ENCODE measurements at regions not wholly inside any gene's neighbourhood (a gene's known extent, or its start where the extent isn't known, plus 50 kb on each side); places are given as distances from the start of the nearest gene placed in this dataset.

GRCh38 chr11:97638641-97639224, 1248.9 kb downstream of the JRKL start:
- DNase-seq, result no peak
- TF ChIP-seq, protein P1, sequence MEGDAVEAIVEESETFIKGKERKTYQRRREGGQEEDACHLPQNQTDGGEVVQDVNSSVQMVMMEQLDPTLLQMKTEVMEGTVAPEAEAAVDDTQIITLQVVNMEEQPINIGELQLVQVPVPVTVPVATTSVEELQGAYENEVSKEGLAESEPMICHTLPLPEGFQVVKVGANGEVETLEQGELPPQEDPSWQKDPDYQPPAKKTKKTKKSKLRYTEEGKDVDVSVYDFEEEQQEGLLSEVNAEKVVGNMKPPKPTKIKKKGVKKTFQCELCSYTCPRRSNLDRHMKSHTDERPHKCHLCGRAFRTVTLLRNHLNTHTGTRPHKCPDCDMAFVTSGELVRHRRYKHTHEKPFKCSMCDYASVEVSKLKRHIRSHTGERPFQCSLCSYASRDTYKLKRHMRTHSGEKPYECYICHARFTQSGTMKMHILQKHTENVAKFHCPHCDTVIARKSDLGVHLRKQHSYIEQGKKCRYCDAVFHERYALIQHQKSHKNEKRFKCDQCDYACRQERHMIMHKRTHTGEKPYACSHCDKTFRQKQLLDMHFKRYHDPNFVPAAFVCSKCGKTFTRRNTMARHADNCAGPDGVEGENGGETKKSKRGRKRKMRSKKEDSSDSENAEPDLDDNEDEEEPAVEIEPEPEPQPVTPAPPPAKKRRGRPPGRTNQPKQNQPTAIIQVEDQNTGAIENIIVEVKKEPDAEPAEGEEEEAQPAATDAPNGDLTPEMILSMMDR (IDR thresholded peaks at IDR 0.05; ENCODE audit: low read depth, low read length), result no peak
- Histone ChIP-seq H3K36me3 (no peaks in the 10 kb centered on the region), H3K4me3 (ENCODE audit: low read depth, low read length) (no peak overlapping the region), H3K9me3 (no peaks in the 10 kb centered on the region), H3K27me3 (no peaks in the 10 kb centered on the region), H3K4me1 (no peaks in the 10 kb centered on the region)

- DNase-seq, result no peak
- no peaks in the 10 kb centered on the region for H3K4me1 ChIP-seq
- H3K4me3 ChIP-seq (ENCODE audit: low read depth, low read length), result no peak overlapping the region
- H3K27me3 ChIP-seq, result no peaks in the 10 kb centered on the region
- H3K9me3 ChIP-seq, result no peaks in the 10 kb centered on the region
- H3K36me3 ChIP-seq, result no peaks in the 10 kb centered on the region
- TF ChIP-seq, protein P1 (IDR thresholded peaks at IDR 0.05; ENCODE audit: low read depth, low read length), result no peak
These were observed 1252.2 kb downstream of the JRKL start for GRCh38 chr11:97641988-97642387.

DNA sequence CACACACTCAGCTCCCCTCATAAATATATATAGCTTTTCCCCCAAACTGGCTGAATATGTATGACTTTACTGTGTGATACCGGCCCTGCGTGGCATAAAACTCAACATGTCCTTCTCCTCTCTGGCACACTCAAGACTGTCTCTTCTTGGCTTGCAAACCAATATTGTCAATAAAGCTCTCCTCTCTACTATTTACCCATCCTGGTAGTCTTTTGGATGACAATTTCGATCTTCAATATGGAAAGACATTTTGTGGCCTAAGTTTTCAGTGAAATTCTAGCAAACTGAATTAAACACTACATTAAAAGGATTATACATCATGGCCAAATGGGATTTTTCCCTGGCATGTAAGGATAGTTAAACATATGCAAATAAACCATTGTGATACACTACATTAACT, 1255.9 kb downstream of the JRKL start:
- no peaks in the 10 kb centered on the region for H3K36me3 ChIP-seq
- no peaks in the 10 kb centered on the region for H3K4me1 ChIP-seq
- TF ChIP-seq, protein P1 (IDR thresholded peaks at IDR 0.05; ENCODE audit: low read depth, low read length), result no peak
- DNase-seq, result no peak
- no peaks in the 10 kb centered on the region for H3K27me3 ChIP-seq
- no peak overlapping the region for H3K4me3 ChIP-seq (ENCODE audit: low read depth, low read length)
- H3K9me3 ChIP-seq, result no peaks in the 10 kb centered on the region

DNA sequence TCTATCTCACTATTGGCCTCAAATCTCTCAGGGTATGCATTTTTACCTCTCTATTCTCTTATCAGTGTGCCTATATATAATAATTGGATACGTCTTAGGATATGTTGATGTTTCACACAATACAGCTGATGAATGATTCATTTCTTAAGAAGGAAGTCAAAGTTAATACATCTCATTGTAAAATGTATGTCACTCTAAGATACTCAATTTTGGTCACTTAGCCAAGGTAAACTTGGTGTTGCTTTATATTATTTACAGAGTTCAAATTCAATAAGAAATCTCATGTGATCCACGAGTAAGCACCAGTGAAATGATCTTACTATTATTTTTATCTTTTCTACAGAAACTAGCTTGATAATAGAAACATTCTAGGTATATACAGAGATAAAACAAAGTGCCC, 1266.5 kb downstream of the JRKL start:
- Histone ChIP-seq H3K9me3 (no peaks in the 10 kb centered on the region), H3K4me1 (no peaks in the 10 kb centered on the region), H3K36me3 (no peaks in the 10 kb centered on the region), H3K4me3 (ENCODE audit: low read depth, low read length) (no peak overlapping the region), H3K27me3 (no peaks in the 10 kb centered on the region)
- TF ChIP-seq, protein P1 (IDR thresholded peaks at IDR 0.05; ENCODE audit: low read depth, low read length), result no peak
- DNase-seq, result no peak

DNA sequence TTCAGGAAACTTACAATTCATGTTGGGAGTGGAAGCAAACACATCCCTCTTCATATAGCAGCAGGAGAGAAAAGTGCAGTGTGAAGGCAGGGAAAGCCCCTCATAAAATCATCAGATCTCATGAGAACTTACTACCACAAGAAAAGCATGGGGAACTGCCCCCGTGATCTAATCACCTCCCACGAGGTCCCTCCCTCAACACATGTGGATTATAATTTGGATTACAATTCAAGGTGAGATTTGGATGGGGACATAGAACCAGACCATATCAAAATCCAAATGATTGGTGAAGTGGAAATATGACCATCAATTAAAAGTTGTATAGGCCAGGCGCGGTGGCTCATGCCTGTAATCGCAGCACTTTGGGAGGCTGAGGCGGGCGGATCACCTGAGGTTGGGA, 1268.0 kb downstream of the JRKL start:
- Histone ChIP-seq H3K9me3 (no peaks in the 10 kb centered on the region), H3K4me3 (ENCODE audit: low read depth, low read length) (no peak overlapping the region), H3K36me3 (no peaks in the 10 kb centered on the region), H3K27me3 (no peaks in the 10 kb centered on the region), H3K4me1 (no peaks in the 10 kb centered on the region)
- no peak for DNase-seq
- TF ChIP-seq, protein P1 (IDR thresholded peaks at IDR 0.05; ENCODE audit: low read depth, low read length), result no peak

- TF ChIP-seq, protein P1 (IDR thresholded peaks at IDR 0.05; ENCODE audit: low read depth, low read length), result no peak
- H3K27me3 ChIP-seq, result no peaks in the 10 kb centered on the region
- H3K4me3 ChIP-seq (ENCODE audit: low read depth, low read length), result no peak overlapping the region
- no peaks in the 10 kb centered on the region for H3K4me1 ChIP-seq
- no peaks in the 10 kb centered on the region for H3K36me3 ChIP-seq
- DNase-seq, result no peak
- no peaks in the 10 kb centered on the region for H3K9me3 ChIP-seq
These were observed 1277.2 kb downstream of the JRKL start for GRCh38 chr11:97667057-97667456.

Measured in BE2C (cell line).